SK-N-SH (cell line): ENCODE measurements at regions not wholly inside any gene's neighbourhood (a gene's known extent, or its start where the extent isn't known, plus 50 kb on each side); places are given as distances from the start of the nearest gene placed in this dataset.

Experiments
- CTCF ChIA-PET: fragments of 300-600, 350-600 bp; formaldehyde crosslinking; extraction: SDS; loops from one replicate; lab custom pipeline; 2021; lab: Yijun Ruan, JAX
- POLR2A ChIA-PET: fragments of 350-600 bp; sonication (Branson Sonifier 250); formaldehyde crosslinking; extraction: SDS; loops from one replicate; lab custom pipeline; 2020; ENCODE audit warnings: antibody characterized with exemption, inconsistent platforms; lab: Yijun Ruan, JAX
- DNase-seq: peaks from one replicate; pipeline ENCODE4 v3.0.0; 2012
- H2AFZ ChIP-seq: fragments of 200-600 bp; sonication (generic); 2 replicates; pipeline ENCODE4 v1.8.1; 2016; ENCODE audit warnings: antibody characterized with exemption, mild to moderate bottlenecking, low read depth
- H3F3A ChIP-seq: fragments of 200-600 bp; sonication (generic); replicated peaks from 2 replicates; pipeline ENCODE3; 2016; ENCODE audit warnings: antibody characterized with exemption, mild to moderate bottlenecking; ENCODE audit not compliant: insufficient read depth
- H3K27ac ChIP-seq, 2 experiments: fragments of 200-500 bp in 1 of 2; fragments of 200-600 bp in 1 of 2; sonication (Bioruptor generic) in 1 of 2; sonication (generic), shearing (Covaris generic) in 1 of 2; 2 replicates each; pipeline versions ENCODE4 v1.5.1 to v1.6.1; 2014 to 2016; ENCODE audit warnings: low read depth in 2 of 2, inconsistent platforms in 1 of 2, low read length in 1 of 2, mild to moderate bottlenecking in 1 of 2, mixed read lengths in 1 of 2
- H3K27me3 ChIP-seq: fragments of 200-600 bp; sonication (generic), shearing (Covaris generic); 2 replicates; pipeline ENCODE4 v1.6.1; 2016; ENCODE audit warnings: mixed run types; ENCODE audit not compliant: insufficient read depth
- H3K36me3 ChIP-seq, 2 experiments: fragments of 200-500 bp in 1 of 2; fragments of 200-600 bp in 1 of 2; sonication (Bioruptor generic) in 1 of 2; sonication (generic) in 1 of 2; replicated peaks in 1 of 2; 2 replicates each; pipeline versions ENCODE3 to v1.5.1; 2014 to 2016; ENCODE audit warnings: low read length in 1 of 2, mild to moderate bottlenecking in 1 of 2; ENCODE audit not compliant: insufficient read depth in 2 of 2, control insufficient read depth in 1 of 2
- H3K4me1 ChIP-seq, 2 experiments: fragments of 200-500 bp in 1 of 2; fragments of 200-600 bp in 1 of 2; sonication (Bioruptor generic) in 1 of 2; sonication (generic), shearing (Covaris generic) in 1 of 2; 2 replicates each; pipeline versions ENCODE4 v1.5.1 to v1.6.1; 2014 to 2016; ENCODE audit warnings: low read depth in 1 of 2, low read length in 1 of 2, mixed run types in 1 of 2; ENCODE audit not compliant: insufficient read depth in 2 of 2, control insufficient read depth in 1 of 2
- H3K4me2 ChIP-seq: fragments of 200-600 bp; sonication (generic), shearing (Covaris generic); 2 replicates; pipeline ENCODE4 v1.6.1; 2017; ENCODE audit warnings: mixed run types
- H3K4me3 ChIP-seq, 2 experiments: fragments of 200-500 bp in 1 of 2; fragments of 200-600 bp in 1 of 2; sonication (Bioruptor generic) in 1 of 2; sonication (generic), shearing (Covaris generic) in 1 of 2; 2 replicates each; pipeline versions ENCODE4 v1.5.1 to v1.8.1; 2014 to 2016; ENCODE audit warnings: low read depth in 2 of 2, inconsistent platforms in 1 of 2, low read length in 1 of 2, mild to moderate bottlenecking in 1 of 2, mixed read lengths in 1 of 2, moderate library complexity in 1 of 2
- H3K79me2 ChIP-seq: fragments of 200-600 bp; sonication (generic); 2 replicates; pipeline ENCODE4 v1.8.1; 2017; ENCODE audit warnings: mild to moderate bottlenecking; ENCODE audit not compliant: insufficient read depth
- H3K9ac ChIP-seq: fragments of 200-600 bp; sonication (generic); 2 replicates; pipeline ENCODE4 v1.6.1; 2017; ENCODE audit warnings: mixed run types
- H3K9me2 ChIP-seq: fragments of 200-600 bp; sonication (generic); 2 replicates; pipeline ENCODE4 v1.6.1; 2017; ENCODE audit warnings: mixed run types
- H3K9me3 ChIP-seq: fragments of 200-600 bp; sonication (generic); 2 replicates; pipeline ENCODE4 v1.6.1; 2017; ENCODE audit warnings: mixed run types, mild to moderate bottlenecking, moderate library complexity
- H4K20me1 ChIP-seq: fragments of 200-600 bp; sonication (generic); 2 replicates; pipeline ENCODE4 v1.6.1; 2017; ENCODE audit warnings: mild to moderate bottlenecking, mixed run types; ENCODE audit not compliant: insufficient read depth
- CHD2 ChIP-seq: fragments of 150-350 bp; IDR thresholded peaks from 2 replicates; pipeline ENCODE4 v1.6.1; 2018; ENCODE audit warnings: low read length; ENCODE audit not compliant: partially characterized antibody
- EP300 ChIP-seq, 2 experiments: IDR thresholded peaks; 2 replicates each; pipeline versions ENCODE4 v1.4.0 to v1.6.1; 2012; ENCODE audit warnings: borderline replicate concordance in 1 of 2, low read depth in 1 of 2, low read length in 1 of 2
- FOSL2 ChIP-seq: IDR thresholded peaks from 2 replicates; pipeline ENCODE4 v1.4.0; 2012; ENCODE audit warnings: low read depth, mild to moderate bottlenecking, moderate library complexity, borderline replicate concordance
- GATA2 ChIP-seq: sonication (generic); formaldehyde crosslinking; IDR thresholded peaks from 2 replicates; pipeline ENCODE4 v1.5.0; 2020; ENCODE audit warnings: mild to moderate bottlenecking, missing genetic modification reagents
- JUND ChIP-seq: IDR thresholded peaks from 2 replicates; pipeline ENCODE4 v1.4.0; 2012
- MEF2A ChIP-seq: IDR thresholded peaks from 2 replicates; pipeline ENCODE4 v1.4.0; 2012; ENCODE audit warnings: low read depth, borderline replicate concordance
- NFIC ChIP-seq: IDR thresholded peaks from 2 replicates; pipeline ENCODE4 v1.4.0; 2012; ENCODE audit warnings: borderline replicate concordance
- NRF1 ChIP-seq: IDR thresholded peaks from 2 replicates; pipeline ENCODE4 v1.6.1; 2012; ENCODE audit warnings: low read depth, mild to moderate bottlenecking, low read length
- POLR2AphosphoS5 ChIP-seq: IDR thresholded peaks from 2 replicates; pipeline ENCODE4 v1.6.1; 2012; ENCODE audit warnings: low read depth, low read length
- RFX5 ChIP-seq: IDR thresholded peaks from 2 replicates; pipeline ENCODE4 v1.6.1; 2012; ENCODE audit warnings: mild to moderate bottlenecking, improper control_type of control experiment, low read length
- SIN3A ChIP-seq: IDR thresholded peaks from 2 replicates; pipeline ENCODE4 v1.6.1; 2012; ENCODE audit warnings: low read depth, mild to moderate bottlenecking, low read length, moderate library complexity, borderline replicate concordance
- SMC3 ChIP-seq: IDR thresholded peaks from 2 replicates; pipeline ENCODE4 v1.6.1; 2012; ENCODE audit warnings: low read depth, low read length, improper control_type of control experiment
- TAF1 ChIP-seq: IDR thresholded peaks from 2 replicates; pipeline ENCODE4 v1.6.1; 2012; ENCODE audit warnings: low read depth, mild to moderate bottlenecking, low read length, moderate library complexity, borderline replicate concordance
- TCF12 ChIP-seq: IDR thresholded peaks from 2 replicates; pipeline ENCODE4 v1.4.0; 2012
- TEAD4 ChIP-seq: IDR thresholded peaks from 2 replicates; pipeline ENCODE4 v1.4.0; 2012; ENCODE audit warnings: mild to moderate bottlenecking, borderline replicate concordance; ENCODE audit not compliant: insufficient read depth
- YY1 ChIP-seq: IDR thresholded peaks from 2 replicates; pipeline ENCODE4 v1.4.0; 2012; ENCODE audit warnings: low read depth, mild to moderate bottlenecking
- WGBS: methylation state at CpG from one replicate; pipeline ENCODE4 v1.1.6; 2017; ENCODE audit warnings: low lambda C conversion rate; 5-methylcytosine and 5-hydroxymethylcytosine counted together
- TF ChIP-seq, protein P1 (sequence below): fragments of 150-350 bp; IDR thresholded peaks from 2 replicates; pipeline ENCODE4 v1.6.1; 2017; ENCODE audit warnings: antibody characterized with exemption, low read length, low read depth, borderline replicate concordance
- TF ChIP-seq, protein P2 (sequence below): fragments of 200-600 bp; sonication (generic); IDR thresholded peaks from 2 replicates; pipeline ENCODE4 v1.6.1; 2017; ENCODE audit warnings: antibody characterized with exemption, mild to moderate bottlenecking, moderate library complexity

DNA sequence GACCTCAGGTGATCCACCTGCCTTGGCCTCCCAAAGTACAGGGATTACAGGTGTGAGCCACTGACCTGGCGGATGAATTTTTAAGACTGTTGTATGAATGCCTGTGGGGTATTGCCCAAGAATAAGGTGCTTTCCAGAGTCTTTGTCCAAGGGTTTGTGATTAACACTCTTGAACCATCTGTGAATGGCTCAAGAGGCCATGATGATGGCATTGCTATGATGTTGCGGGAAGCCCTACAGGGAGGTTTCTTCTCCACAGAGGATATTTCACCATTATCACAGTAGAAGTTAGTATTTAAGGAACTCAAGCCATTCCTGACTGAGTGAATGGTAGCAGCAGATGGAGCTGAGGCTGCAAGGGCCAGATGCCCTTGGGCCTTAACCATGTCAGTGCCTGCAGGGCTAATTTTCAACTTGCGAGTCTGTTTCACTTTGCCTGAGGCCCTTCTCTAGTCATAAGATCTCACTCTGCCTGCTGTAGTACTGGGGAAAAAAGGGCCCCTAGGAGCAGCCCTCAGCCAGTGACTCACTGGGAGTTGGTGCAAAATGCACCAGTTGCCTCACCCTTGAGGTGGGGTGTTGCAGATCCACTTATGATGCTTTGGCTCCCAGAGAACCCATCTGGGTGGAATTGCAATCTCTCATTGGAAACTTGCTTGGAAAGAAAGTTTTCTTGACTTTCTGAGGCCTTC, 108.6 kb upstream of the FLRT2 start:
- 91% methylated on average over 3 of the region's 3 CpGs for WGBS
- Histone ChIP-seq H2AFZ (no peak overlapping the region), H3K36me3 (no peaks in the 10 kb centered on the region), H3K9ac (no peak overlapping the region), H4K20me1 (no peaks in the 10 kb centered on the region), H3K27ac (no peak overlapping the region; a peak in 1 of 4 replicates), H3K4me2 (peak overlapping the region; percentile 30; the same call in 1 of the 2 replicates), H3K27me3 (no peaks in the 10 kb centered on the region), H3K4me3 (no peak overlapping the region), H3K79me2 (no peaks in the 10 kb centered on the region; the same call in 1 of the 2 replicates), H3K9me2 (no peaks in the 10 kb centered on the region), H3K9me3 (no peaks in the 10 kb centered on the region), H3K4me1 (peaks cover 0 to 24% of the 10 kb centered on the region in 2 experiments; a peak in 2 of 4 replicates), H3F3A (peaks cover 21% of the 10 kb centered on the region)
- TF ChIP-seq TAF1 (no peak), NRF1 (no peak), FOSL2 (no peak), POLR2AphosphoS5 (no peak), EP300 (IDR thresholded peaks at IDR 0.05; ENCODE audit: borderline replicate concordance in 1 of 2, low read depth in 1 of 2, low read length in 1 of 2) (no peak), RFX5 (no peak), NFIC (no peak), MEF2A (no peak), GATA2 (no peak)
- TF ChIP-seq, protein P1, sequence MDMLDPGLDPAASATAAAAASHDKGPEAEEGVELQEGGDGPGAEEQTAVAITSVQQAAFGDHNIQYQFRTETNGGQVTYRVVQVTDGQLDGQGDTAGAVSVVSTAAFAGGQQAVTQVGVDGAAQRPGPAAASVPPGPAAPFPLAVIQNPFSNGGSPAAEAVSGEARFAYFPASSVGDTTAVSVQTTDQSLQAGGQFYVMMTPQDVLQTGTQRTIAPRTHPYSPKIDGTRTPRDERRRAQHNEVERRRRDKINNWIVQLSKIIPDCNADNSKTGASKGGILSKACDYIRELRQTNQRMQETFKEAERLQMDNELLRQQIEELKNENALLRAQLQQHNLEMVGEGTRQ = no peak
- TF ChIP-seq, protein P2, sequence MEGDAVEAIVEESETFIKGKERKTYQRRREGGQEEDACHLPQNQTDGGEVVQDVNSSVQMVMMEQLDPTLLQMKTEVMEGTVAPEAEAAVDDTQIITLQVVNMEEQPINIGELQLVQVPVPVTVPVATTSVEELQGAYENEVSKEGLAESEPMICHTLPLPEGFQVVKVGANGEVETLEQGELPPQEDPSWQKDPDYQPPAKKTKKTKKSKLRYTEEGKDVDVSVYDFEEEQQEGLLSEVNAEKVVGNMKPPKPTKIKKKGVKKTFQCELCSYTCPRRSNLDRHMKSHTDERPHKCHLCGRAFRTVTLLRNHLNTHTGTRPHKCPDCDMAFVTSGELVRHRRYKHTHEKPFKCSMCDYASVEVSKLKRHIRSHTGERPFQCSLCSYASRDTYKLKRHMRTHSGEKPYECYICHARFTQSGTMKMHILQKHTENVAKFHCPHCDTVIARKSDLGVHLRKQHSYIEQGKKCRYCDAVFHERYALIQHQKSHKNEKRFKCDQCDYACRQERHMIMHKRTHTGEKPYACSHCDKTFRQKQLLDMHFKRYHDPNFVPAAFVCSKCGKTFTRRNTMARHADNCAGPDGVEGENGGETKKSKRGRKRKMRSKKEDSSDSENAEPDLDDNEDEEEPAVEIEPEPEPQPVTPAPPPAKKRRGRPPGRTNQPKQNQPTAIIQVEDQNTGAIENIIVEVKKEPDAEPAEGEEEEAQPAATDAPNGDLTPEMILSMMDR = no peak
- DNase-seq = no peak
- ChIA-PET CTCF (no interaction called here), POLR2A (no interaction called here)

DNA sequence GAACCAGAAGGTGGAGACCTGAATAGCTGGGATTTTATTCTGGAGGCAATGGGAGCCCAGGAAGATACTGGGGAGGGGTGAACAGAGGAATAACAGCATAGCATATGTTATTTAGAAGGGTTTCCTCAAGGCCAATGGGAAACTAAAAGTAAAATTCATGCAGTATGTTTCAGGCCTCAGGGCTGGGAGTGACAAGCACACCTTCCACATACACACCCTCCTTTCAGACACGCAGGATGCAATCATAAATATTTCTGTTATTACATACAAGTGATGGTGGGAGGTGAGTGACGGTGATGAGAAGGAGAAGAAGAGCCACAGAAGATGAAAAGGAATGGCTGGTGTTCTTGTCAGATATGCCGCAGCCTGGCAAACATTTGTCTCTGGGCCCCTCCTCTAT, 106.1 kb upstream of the FLRT2 start:
- DNase-seq = no peak
- Histone ChIP-seq H4K20me1 (no peaks in the 10 kb centered on the region), H3K36me3 (no peaks in the 10 kb centered on the region), H3K79me2 (no peaks in the 10 kb centered on the region), H3K4me1 (peaks cover 0 to 10% of the 10 kb centered on the region in 2 experiments; a peak in 2 of 4 replicates), H3K4me2 (no peak overlapping the region), H3K27ac (no peak overlapping the region), H3K9me2 (no peaks in the 10 kb centered on the region), H3K4me3 (no peak overlapping the region), H3F3A (peaks cover 4% of the 10 kb centered on the region), H3K9me3 (no peaks in the 10 kb centered on the region), H2AFZ (no peak overlapping the region), H3K27me3 (no peaks in the 10 kb centered on the region), H3K9ac (no peak overlapping the region)
- POLR2A ChIA-PET = no interaction called here
- 87% methylated on average over 3 of the region's 3 CpGs for WGBS
- CTCF ChIA-PET = no interaction called here
- TF ChIP-seq TEAD4 (no peak), YY1 (no peak), SIN3A (no peak), CHD2 (no peak), SMC3 (no peak), JUND (no peak), TCF12 (no peak)
